DMS153 treated with DMSO at 0.1 percent for 48 hours (cell line): ENCODE measurements at regions not wholly inside any gene's neighbourhood (a gene's known extent, or its start where the extent isn't known, plus 50 kb on each side); places are given as distances from the start of the nearest gene placed in this dataset.

ENCODE experiments used
- DNase-seq: peaks from one replicate; lab custom pipeline; 2025; ENCODE audit not compliant: unreplicated experiment; lab: John Stamatoyannopoulos, UW

GRCh38 chr13:40161351-40161810 is 505.1 kb downstream of the FOXO1 start:
- no peak for DNase-seq

GRCh38 chr13:40161931-40162330 is 504.5 kb downstream of the FOXO1 start:
- DNase-seq = no peak

GRCh38 chr13:40163066-40164000 is 503.1 kb downstream of the FOXO1 start:
- no peak for DNase-seq

GRCh38 chr13:40164133-40164532 is 502.3 kb downstream of the FOXO1 start:
- no peak for DNase-seq

- DNase-seq = no peak
These were observed 501.0 kb downstream of the FOXO1 start for GRCh38 chr13:40165316-40165932.

GRCh38 chr13:40167327-40167726 is 499.1 kb downstream of the FOXO1 start:
- no peak for DNase-seq

- DNase-seq = no peak
These were observed 497.8 kb downstream of the FOXO1 start for GRCh38 chr13:40168425-40169166.

- DNase-seq = no peak
These were observed 497.0 kb downstream of the FOXO1 start for GRCh38 chr13:40169476-40169875.

GRCh38 chr13:40170091-40170490 is 496.4 kb downstream of the FOXO1 start:
- no peak for DNase-seq

GRCh38 chr13:40170982-40171381 is 495.5 kb downstream of the FOXO1 start:
- no peak for DNase-seq

- no peak for DNase-seq
These were observed 494.9 kb downstream of the FOXO1 start for GRCh38 chr13:40171566-40171965.

GRCh38 chr13:40172149-40172591 is 494.3 kb downstream of the FOXO1 start:
- DNase-seq = no peak

GRCh38 chr13:40172878-40173277 is 493.6 kb downstream of the FOXO1 start:
- DNase-seq = no peak

- DNase-seq = no peak
These were observed 490.8 kb downstream of the FOXO1 start for GRCh38 chr13:40175639-40176038.

- no peak for DNase-seq
These were observed 490.2 kb downstream of the FOXO1 start for GRCh38 chr13:40176242-40176641.

GRCh38 chr13:40178130-40178529 is 488.3 kb downstream of the FOXO1 start:
- DNase-seq = no peak

- DNase-seq = no peak
These were observed 486.8 kb downstream of the FOXO1 start for GRCh38 chr13:40179445-40180281.

- no peak for DNase-seq
These were observed 485.7 kb downstream of the FOXO1 start for GRCh38 chr13:40180776-40181175.

- no peak for DNase-seq
These were observed 485.1 kb downstream of the FOXO1 start for GRCh38 chr13:40181203-40181845.

- DNase-seq = no peak
These were observed 483.9 kb downstream of the FOXO1 start for GRCh38 chr13:40182591-40182990.
